H1 (cell line): ENCODE measurements at regions not wholly inside any gene's neighbourhood (a gene's known extent, or its start where the extent isn't known, plus 50 kb on each side); places are given as distances from the start of the nearest gene placed in this dataset.

ENCODE experiments used
- CTCF ChIA-PET: fragments of 300-600 bp; sonication (Branson Sonifier 250); formaldehyde crosslinking; loops from one replicate; lab custom pipeline; 2021; ENCODE audit not compliant: partially characterized antibody; lab: Charles Lee
- POLR2A ChIA-PET: fragments of 300-600 bp; sonication (Branson Sonifier 250); formaldehyde crosslinking; loops from one replicate; lab custom pipeline; 2021; ENCODE audit warnings: inconsistent platforms; ENCODE audit not compliant: partially characterized antibody; lab: Charles Lee
- DNase-seq, 2 experiments: peaks; one replicate each; pipeline versions ENCODE4 v3.0.0 to v3.0.0-alpha.2; 2010 to 2022; ENCODE audit warnings: low spot score in 2 of 2, low read depth in 1 of 2, mixed read lengths in 1 of 2
- FAIRE-seq: peaks from 2 replicates; lab custom pipeline; 2011; peaks lifted over from hg19 to GRCh38; lab: Jason Lieb, UNC
- H2AFZ ChIP-seq: 2 replicates; pipeline ENCODE4 v1.8.1; 2012; ENCODE audit warnings: low read length, inconsistent platforms
- H2AK5ac ChIP-seq: 2 replicates; pipeline ENCODE4 v1.6.1; 2013; ENCODE audit warnings: low read depth, low read length
- H2BK120ac ChIP-seq: replicated peaks from 2 replicates; pipeline ENCODE3; 2013; ENCODE audit warnings: low read depth, low read length, inconsistent platforms
- H2BK12ac ChIP-seq: 2 replicates; pipeline ENCODE4 v1.6.1; 2013; ENCODE audit warnings: low read depth, low read length
- H2BK15ac ChIP-seq: 2 replicates; pipeline ENCODE4 v1.6.1; 2013; ENCODE audit warnings: low read length
- H2BK20ac ChIP-seq: 2 replicates; pipeline ENCODE4 v1.6.1; 2013; ENCODE audit warnings: low read length
- H2BK5ac ChIP-seq: 2 replicates; pipeline ENCODE4 v1.6.1; 2013; ENCODE audit warnings: low read depth, low read length
- H3K14ac ChIP-seq: 2 replicates; pipeline ENCODE4 v1.6.1; 2013; ENCODE audit warnings: inconsistent platforms; ENCODE audit not compliant: insufficient read length
- H3K18ac ChIP-seq: 2 replicates; pipeline ENCODE4 v1.6.1; 2013; ENCODE audit warnings: low read length; ENCODE audit errors: extremely low read depth
- H3K23ac ChIP-seq: 2 replicates; pipeline ENCODE4 v1.6.1; 2013; ENCODE audit warnings: inconsistent platforms; ENCODE audit not compliant: insufficient read length
- H3K23me2 ChIP-seq: 2 replicates; pipeline ENCODE4 v1.6.1; 2013; ENCODE audit warnings: low read depth, low read length
- H3K27ac ChIP-seq: 2 replicates; pipeline ENCODE4 v1.6.1; 2011; ENCODE audit warnings: low read depth, low read length, inconsistent platforms
- H3K27me3 ChIP-seq, 4 experiments: replicated peaks in 1 of 4; 1 replicate in 1 of 4; 2 replicates in 3 of 4; pipeline versions ENCODE4 v1.6.1 to v1.8.1; 2011 to 2013; ENCODE audit warnings: low read length in 3 of 4, mild to moderate bottlenecking in 3 of 4, inconsistent platforms in 2 of 4, mixed read lengths in 2 of 4, moderate library complexity in 1 of 4; ENCODE audit not compliant: control insufficient read depth in 3 of 4, insufficient read depth in 3 of 4; ENCODE audit errors: extremely low read depth in 1 of 4
- H3K36me3 ChIP-seq, 4 experiments: 2 replicates each; pipeline versions ENCODE4 v1.6.1 to v1.8.1; 2011 to 2013; ENCODE audit warnings: mild to moderate bottlenecking in 4 of 4, low read length in 3 of 4, moderate library complexity in 2 of 4, control low read depth in 1 of 4, inconsistent platforms in 1 of 4; ENCODE audit not compliant: insufficient read depth in 4 of 4, control insufficient read depth in 2 of 4
- H3K4ac ChIP-seq: replicated peaks from 2 replicates; pipeline ENCODE3; 2013; ENCODE audit warnings: low read length, low read depth, mixed read lengths, inconsistent platforms; ENCODE audit not compliant: insufficient read length
- H3K4me1 ChIP-seq, 4 experiments: replicated peaks in 1 of 4; 1 replicate in 1 of 4; 2 replicates in 3 of 4; pipeline versions ENCODE4 v1.6.1 to v1.8.1; 2011 to 2013; ENCODE audit warnings: low read length in 3 of 4, inconsistent platforms in 2 of 4, mixed read lengths in 1 of 4; ENCODE audit not compliant: insufficient read depth in 4 of 4, control insufficient read depth in 3 of 4
- H3K4me2 ChIP-seq, 2 experiments: 2 replicates each; pipeline versions ENCODE4 v1.6.1 to v1.8.1; 2011 to 2013; ENCODE audit warnings: low read depth in 2 of 2, low read length in 2 of 2, control low read depth in 1 of 2, inconsistent platforms in 1 of 2, mild to moderate bottlenecking in 1 of 2; ENCODE audit not compliant: insufficient read depth in 1 of 2
- H3K4me3 ChIP-seq, 4 experiments: fragments of 200-600, 300-600 bp in 1 of 4; sonication (generic), shearing (Covaris generic), sonication (Bioruptor Twin) in 1 of 4; 2 replicates each; pipeline versions ENCODE4 v1.5.1 to v1.8.1; 2011 to 2016; ENCODE audit warnings: low read length in 4 of 4, low read depth in 3 of 4, control low read depth in 2 of 4, inconsistent platforms in 2 of 4, mild to moderate bottlenecking in 2 of 4, mixed read lengths in 1 of 4, moderate library complexity in 1 of 4; ENCODE audit not compliant: insufficient read depth in 2 of 4; ENCODE audit errors: extremely low read depth in 1 of 4
- H3K56ac ChIP-seq: replicated peaks from 2 replicates; pipeline ENCODE3; 2013; ENCODE audit warnings: low read depth, mild to moderate bottlenecking, mixed read lengths, low read length, inconsistent platforms; ENCODE audit not compliant: insufficient read length
- H3K79me1 ChIP-seq: 2 replicates; pipeline ENCODE4 v1.6.1; 2013; ENCODE audit warnings: low read depth, low read length, control low read depth
- H3K79me2 ChIP-seq, 2 experiments: 2 replicates each; pipeline versions ENCODE4 v1.6.1 to v1.8.1; 2012 to 2013; ENCODE audit warnings: low read length in 2 of 2, mild to moderate bottlenecking in 2 of 2, inconsistent platforms in 1 of 2; ENCODE audit not compliant: insufficient read depth in 2 of 2, control insufficient read depth in 1 of 2
- H3K9ac ChIP-seq, 4 experiments: replicated peaks in 1 of 4; 1 replicate in 1 of 4; 2 replicates in 3 of 4; pipeline versions ENCODE4 v1.6.1 to v1.8.1; 2011 to 2013; ENCODE audit warnings: low read depth in 3 of 4, low read length in 3 of 4, control low read depth in 2 of 4, mild to moderate bottlenecking in 2 of 4, moderate library complexity in 2 of 4, inconsistent platforms in 1 of 4; ENCODE audit errors: extremely low read depth in 1 of 4
- H3K9me3 ChIP-seq, 2 experiments: 2 replicates each; pipeline versions ENCODE4 v1.6.1 to v1.8.1; 2012 to 2013; ENCODE audit warnings: mild to moderate bottlenecking in 2 of 2, moderate library complexity in 2 of 2, control low read depth in 1 of 2, inconsistent platforms in 1 of 2, low read depth in 1 of 2, low read length in 1 of 2, mixed read lengths in 1 of 2; ENCODE audit not compliant: insufficient read depth in 2 of 2
- H4K20me1 ChIP-seq, 2 experiments: replicated peaks in 1 of 2; 2 replicates each; pipeline versions ENCODE3 to v1.8.1; 2011 to 2013; ENCODE audit warnings: inconsistent platforms in 2 of 2, low read length in 2 of 2, mild to moderate bottlenecking in 1 of 2; ENCODE audit not compliant: insufficient read depth in 2 of 2, control insufficient read depth in 1 of 2
- H4K5ac ChIP-seq: 2 replicates; pipeline ENCODE4 v1.6.1; 2013; ENCODE audit warnings: low read length, low read depth, mixed read lengths, inconsistent platforms; ENCODE audit not compliant: insufficient read length
- H4K8ac ChIP-seq: 2 replicates; pipeline ENCODE4 v1.8.0; 2013; ENCODE audit warnings: mild to moderate bottlenecking, moderate library complexity, low read length, inconsistent platforms; ENCODE audit not compliant: insufficient read depth; ENCODE audit errors: extremely low read depth
- H4K91ac ChIP-seq: replicated peaks from 2 replicates; pipeline ENCODE3; 2013; ENCODE audit warnings: low read length, mixed read lengths, inconsistent platforms; ENCODE audit not compliant: insufficient read length
- ASH2L ChIP-seq: fragments of 200-600, 300-600 bp; sonication (generic); IDR thresholded peaks from one replicate; pipeline ENCODE4 v1.7.1; 2017; ENCODE audit warnings: low read length
- CBX8 ChIP-seq: fragments of 300-800, 300-1000 bp; sonication (generic); IDR thresholded peaks from 2 replicates; pipeline ENCODE4 v1.7.1; 2016; ENCODE audit warnings: low read depth, low read length, borderline replicate concordance
- CEBPB ChIP-seq: IDR thresholded peaks from 2 replicates; pipeline ENCODE4 v1.6.1; 2012; ENCODE audit warnings: low read depth, low read length
- EGR1 ChIP-seq: IDR thresholded peaks from 2 replicates; pipeline ENCODE4 v1.6.1; 2011; ENCODE audit warnings: low read depth, low read length, borderline replicate concordance
- GTF2F1 ChIP-seq: IDR thresholded peaks from 2 replicates; pipeline ENCODE4 v1.6.1; 2012; ENCODE audit warnings: low read depth, low read length, improper control_type of control experiment, borderline replicate concordance
- JUND ChIP-seq: IDR thresholded peaks from 2 replicates; pipeline ENCODE4 v1.6.1; 2011; ENCODE audit warnings: mild to moderate bottlenecking, improper control_type of control experiment, low read length
- MAFK ChIP-seq: IDR thresholded peaks from 2 replicates; pipeline ENCODE4 v1.6.1; 2012; ENCODE audit warnings: low read depth, mild to moderate bottlenecking, improper control_type of control experiment, low read length
- POLR2A ChIP-seq, 2 experiments: IDR thresholded peaks; 1 replicate in 1 of 2; 2 replicates in 1 of 2; pipeline ENCODE4 v1.6.1; 2011; ENCODE audit warnings: low read depth in 2 of 2, low read length in 2 of 2, mild to moderate bottlenecking in 2 of 2; ENCODE audit errors: control extremely low read depth in 1 of 2
- WGBS, 2 experiments: shearing (Covaris generic) in 1 of 2; methylation state at CpG; one replicate each; pipeline versions ENCODE4 v1.1.6 to v1.1.7; 2013 to 2015; ENCODE audit warnings: low lambda C conversion rate in 2 of 2, mixed read lengths in 2 of 2, inconsistent platforms in 1 of 2, low coverage in 1 of 2, missing lambda C conversion rate in 1 of 2; ENCODE audit not compliant: insufficient replicate concordance in 2 of 2, insufficient coverage in 1 of 2, insufficient read length in 1 of 2; ENCODE audit errors: extremely low coverage in 1 of 2, missing lambda C conversion rate in 1 of 2; 5-methylcytosine and 5-hydroxymethylcytosine counted together

GRCh38 chr4:75101906-75102786 is 169.2 kb downstream of the PARM1 start:
- no peak overlapping the region for H2BK120ac ChIP-seq
- no peaks in the 10 kb centered on the region for H4K20me1 ChIP-seq
- CTCF ChIA-PET: interaction anchor here (1.2 to 1.4 kb wide), 2 partner anchors 170 to 226 kb away, joined by 4 read pairs; partner anchors contain the start of gene PARM1
- WGBS, 2 experiments: 79 to 100% methylated on average over 2 to 3 of the region's 3 CpGs
- no peak for FAIRE-seq
- no peak overlapping the region for H3K27ac ChIP-seq
- H4K5ac ChIP-seq: no peak overlapping the region
- H3K4ac ChIP-seq: no peak overlapping the region
- no peak overlapping the region for H3K18ac ChIP-seq
- no peak overlapping the region for H2BK5ac ChIP-seq
- H3K14ac ChIP-seq: no peak overlapping the region
- H3K79me2 ChIP-seq: no peaks in the 10 kb centered on the region
- H2BK15ac ChIP-seq: no peak overlapping the region
- H2BK20ac ChIP-seq: no peak overlapping the region
- H3K4me2 ChIP-seq: no peak overlapping the region
- no peaks in the 10 kb centered on the region for H3K23me2 ChIP-seq
- no peak overlapping the region for H3K9ac ChIP-seq
- POLR2A ChIA-PET: no interaction called here
- no peaks in the 10 kb centered on the region for H3K9me3 ChIP-seq
- no peak overlapping the region for H3K4me3 ChIP-seq
- H3K4me1 ChIP-seq: no peaks in the 10 kb centered on the region
- H3K56ac ChIP-seq: no peak overlapping the region
- DNase-seq: no peak
- no peak overlapping the region for H4K91ac ChIP-seq
- H4K8ac ChIP-seq: no peak overlapping the region
- no peaks in the 10 kb centered on the region for H3K79me1 ChIP-seq
- no peak overlapping the region for H3K23ac ChIP-seq
- H3K27me3 ChIP-seq: no peaks in the 10 kb centered on the region
- H2BK12ac ChIP-seq: no peak overlapping the region
- H2AFZ ChIP-seq: no peak overlapping the region
- no peaks in the 10 kb centered on the region for H3K36me3 ChIP-seq
- H2AK5ac ChIP-seq: no peak overlapping the region
- TF ChIP-seq ASH2L (no peak), POLR2A (IDR thresholded peaks at IDR 0.05; ENCODE audit: control extremely low read depth in 1 of 2, low read depth in 2 of 2, low read length in 2 of 2) (no peak), CEBPB (no peak), CBX8 (no peak), EGR1 (no peak), MAFK (no peak), JUND (no peak), GTF2F1 (no peak)
